ENCODE measurements at regions not wholly inside any gene's neighbourhood (a gene's known extent, or its start where the extent isn't known, plus 50 kb on each side); places are given as distances from the start of the nearest gene placed in this dataset.

DNA sequence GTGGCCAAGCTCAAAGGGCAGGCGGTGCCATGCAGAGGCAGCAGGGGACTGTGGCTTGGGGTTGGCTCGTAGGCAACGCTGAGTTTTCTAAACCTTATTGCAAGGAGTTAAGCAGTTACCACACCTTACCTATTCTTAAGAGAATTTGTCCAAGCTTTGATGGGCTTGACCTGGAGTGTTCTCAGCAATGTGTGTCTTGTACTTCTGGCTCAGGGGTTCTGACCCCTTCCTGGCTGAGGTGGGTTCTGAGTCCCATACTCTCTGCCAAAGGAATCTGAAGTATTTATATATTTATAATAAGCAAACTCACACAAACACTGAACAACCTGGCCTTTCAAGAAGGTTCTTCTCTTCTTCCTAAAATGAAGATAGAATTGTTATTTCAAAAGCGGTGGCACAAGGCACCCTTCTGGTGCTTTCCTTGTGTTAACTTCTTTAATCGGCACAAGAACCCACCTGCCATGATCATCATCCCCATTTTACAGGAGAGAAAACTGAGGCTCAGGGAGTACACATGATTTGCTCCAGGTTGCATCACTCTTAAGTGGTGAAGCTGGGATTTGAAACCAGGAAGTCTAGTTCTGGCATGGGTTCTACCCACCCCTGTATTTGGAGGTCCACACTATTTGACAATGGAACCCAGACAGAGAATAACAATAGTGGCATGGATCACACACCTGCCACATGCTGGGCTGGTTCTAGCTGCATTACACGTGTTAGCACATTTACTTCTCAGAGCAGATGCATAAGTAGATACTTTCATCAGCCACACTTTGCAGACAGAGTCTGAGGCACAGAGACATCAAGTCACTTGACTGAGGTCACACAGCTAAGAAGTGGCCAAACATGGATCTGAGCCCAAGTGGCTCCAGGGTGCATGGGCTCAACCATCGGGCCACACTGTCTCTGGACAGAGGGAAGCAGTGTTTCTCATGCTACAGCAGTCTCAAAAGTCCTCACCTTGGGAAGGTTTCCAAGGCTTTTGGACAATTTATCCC, 224.0 kb downstream of the AACS start:
- ATAC-seq (ENCODE audit: insufficient number of reproducible peaks, low FRiP score, low read depth) (no peak), DNase-seq (ENCODE audit: low spot score) (no peak)

DNA sequence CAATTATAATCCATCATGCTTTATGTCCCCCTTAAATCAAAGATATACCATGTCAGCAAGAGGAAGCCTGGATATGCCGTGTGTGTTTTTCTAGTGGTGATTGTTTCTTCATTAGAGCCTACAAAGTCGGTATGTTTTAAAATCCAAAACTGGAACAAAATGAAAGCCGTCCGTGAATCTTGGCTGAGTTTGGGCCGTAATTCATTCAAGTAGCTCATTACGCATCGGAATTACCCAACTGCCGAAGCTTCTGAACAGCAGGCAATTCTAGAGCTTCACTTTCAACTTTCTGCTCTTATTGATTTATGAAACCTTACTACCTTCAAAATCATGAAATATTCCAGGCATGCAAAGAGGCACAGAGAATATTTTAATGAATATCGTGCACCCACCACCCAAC, 224.7 kb downstream of the AACS start:
- Histone ChIP-seq H3K36me3 (no peaks in the 10 kb centered on the region), H3K4me1 (ENCODE audit: control insufficient read depth in 1 of 2, low read depth in 2 of 2) (no peaks in the 10 kb centered on the region), H3K27ac (no peak overlapping the region), H3K27me3 (replicated peaks; ENCODE audit: insufficient read depth) (no peaks in the 10 kb centered on the region), H3K4me3 (no peak overlapping the region), H3K9me3 (peaks cover 5% of the 10 kb centered on the region)
- DNase-seq (ENCODE audit: low spot score) = no peak
- no peak for ATAC-seq (ENCODE audit: insufficient number of reproducible peaks, low FRiP score, low read depth)
- TF ChIP-seq, protein P1, sequence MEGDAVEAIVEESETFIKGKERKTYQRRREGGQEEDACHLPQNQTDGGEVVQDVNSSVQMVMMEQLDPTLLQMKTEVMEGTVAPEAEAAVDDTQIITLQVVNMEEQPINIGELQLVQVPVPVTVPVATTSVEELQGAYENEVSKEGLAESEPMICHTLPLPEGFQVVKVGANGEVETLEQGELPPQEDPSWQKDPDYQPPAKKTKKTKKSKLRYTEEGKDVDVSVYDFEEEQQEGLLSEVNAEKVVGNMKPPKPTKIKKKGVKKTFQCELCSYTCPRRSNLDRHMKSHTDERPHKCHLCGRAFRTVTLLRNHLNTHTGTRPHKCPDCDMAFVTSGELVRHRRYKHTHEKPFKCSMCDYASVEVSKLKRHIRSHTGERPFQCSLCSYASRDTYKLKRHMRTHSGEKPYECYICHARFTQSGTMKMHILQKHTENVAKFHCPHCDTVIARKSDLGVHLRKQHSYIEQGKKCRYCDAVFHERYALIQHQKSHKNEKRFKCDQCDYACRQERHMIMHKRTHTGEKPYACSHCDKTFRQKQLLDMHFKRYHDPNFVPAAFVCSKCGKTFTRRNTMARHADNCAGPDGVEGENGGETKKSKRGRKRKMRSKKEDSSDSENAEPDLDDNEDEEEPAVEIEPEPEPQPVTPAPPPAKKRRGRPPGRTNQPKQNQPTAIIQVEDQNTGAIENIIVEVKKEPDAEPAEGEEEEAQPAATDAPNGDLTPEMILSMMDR (IDR thresholded peaks at IDR 0.05) = no peak

More for the DNA sequence above, 224.0 kb downstream of the AACS start:
- Histone ChIP-seq H3K4me1 (ENCODE audit: control insufficient read depth in 1 of 2, low read depth in 2 of 2) (no peaks in the 10 kb centered on the region), H3K27ac (no peak overlapping the region), H3K4me3 (no peak overlapping the region), H3K27me3 (replicated peaks; ENCODE audit: insufficient read depth) (no peaks in the 10 kb centered on the region), H3K9me3 (peaks cover 5% of the 10 kb centered on the region), H3K36me3 (no peaks in the 10 kb centered on the region)
- TF ChIP-seq, protein P1 (IDR thresholded peaks at IDR 0.05) = no peak

DNA sequence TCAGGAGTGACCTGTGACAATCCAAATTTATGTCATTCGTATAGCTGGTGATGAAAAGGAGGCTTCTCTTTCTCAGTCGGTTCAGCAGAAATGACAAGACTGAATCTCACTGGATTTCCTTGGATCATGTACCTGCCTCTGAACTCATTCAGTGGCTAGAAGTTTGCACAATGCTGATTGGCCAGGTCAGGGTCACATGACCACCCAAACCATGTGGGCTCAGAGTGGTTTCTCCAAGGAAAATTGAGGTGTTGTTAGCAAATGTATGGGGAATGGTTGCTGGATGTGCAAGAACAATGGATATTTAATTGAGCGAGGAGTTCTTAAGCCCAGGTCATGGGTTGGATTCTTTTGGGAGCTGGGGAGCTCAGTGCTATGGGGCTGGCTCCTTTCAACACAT, 227.5 kb downstream of the AACS start:
- H3K27ac ChIP-seq = no peak overlapping the region
- no peaks in the 10 kb centered on the region for H3K27me3 ChIP-seq (replicated peaks; ENCODE audit: insufficient read depth)
- H3K36me3 ChIP-seq = no peaks in the 10 kb centered on the region
- no peak overlapping the region for H3K4me3 ChIP-seq
- DNase-seq (ENCODE audit: low spot score) (no peak), ATAC-seq (ENCODE audit: insufficient number of reproducible peaks, low FRiP score, low read depth) (no peak)
- no peaks in the 10 kb centered on the region for H3K4me1 ChIP-seq (ENCODE audit: control insufficient read depth in 1 of 2, low read depth in 2 of 2)
- TF ChIP-seq, protein P1 (IDR thresholded peaks at IDR 0.05) = no peak
- H3K9me3 ChIP-seq = peaks cover 5% of the 10 kb centered on the region

DNA sequence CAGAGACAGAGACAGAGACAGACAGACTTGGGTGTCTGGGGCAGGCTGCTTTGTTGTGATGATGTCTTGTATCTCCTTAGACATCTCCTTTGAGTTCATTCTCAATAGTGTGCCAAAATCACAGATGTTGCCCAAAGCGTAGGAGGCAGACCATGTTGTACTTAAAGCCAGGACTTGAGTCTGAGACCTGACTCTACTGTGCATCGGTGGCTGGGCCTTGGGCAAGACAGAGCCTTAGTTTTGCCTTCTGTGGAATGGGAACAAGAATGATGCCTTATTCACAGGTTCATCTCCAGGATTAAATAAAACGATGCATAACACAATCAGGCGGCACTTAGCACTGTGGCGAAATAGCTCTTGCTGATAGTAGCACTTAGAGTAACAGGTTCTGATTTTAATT, 230.3 kb downstream of the AACS start:
- Histone ChIP-seq H3K36me3 (no peaks in the 10 kb centered on the region), H3K27ac (no peak overlapping the region), H3K9me3 (peaks cover 5% of the 10 kb centered on the region), H3K4me1 (ENCODE audit: control insufficient read depth in 1 of 2, low read depth in 2 of 2) (no peaks in the 10 kb centered on the region), H3K4me3 (no peak overlapping the region), H3K27me3 (replicated peaks; ENCODE audit: insufficient read depth) (no peaks in the 10 kb centered on the region)
- TF ChIP-seq, protein P1 (IDR thresholded peaks at IDR 0.05) = no peak
- DNase-seq (ENCODE audit: low spot score) (no peak), ATAC-seq (ENCODE audit: insufficient number of reproducible peaks, low FRiP score, low read depth) (no peak)

DNA sequence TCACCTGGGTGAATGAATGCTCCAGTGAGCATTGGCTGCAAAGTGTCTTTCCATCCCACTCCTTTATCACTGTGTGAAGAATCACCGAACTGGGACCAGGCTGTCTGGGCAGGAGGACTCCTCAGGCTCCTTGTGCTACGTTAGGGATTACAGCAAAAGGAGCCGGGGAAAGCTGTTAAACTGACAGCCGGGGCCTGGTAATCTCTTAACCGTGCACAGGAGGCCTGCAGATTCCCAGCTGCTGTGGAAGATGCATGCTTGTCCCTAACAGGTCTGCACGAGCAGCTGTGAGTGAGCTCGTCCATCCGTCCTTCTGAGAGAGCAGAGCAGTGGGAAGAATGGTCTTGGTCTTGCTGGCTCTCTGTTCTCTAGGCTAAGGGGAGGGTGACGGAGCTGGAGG, 231.5 kb downstream of the AACS start:
- Histone ChIP-seq H3K27ac (no peak overlapping the region), H3K36me3 (no peaks in the 10 kb centered on the region), H3K27me3 (replicated peaks; ENCODE audit: insufficient read depth) (no peaks in the 10 kb centered on the region), H3K9me3 (peaks cover 5% of the 10 kb centered on the region), H3K4me1 (ENCODE audit: control insufficient read depth in 1 of 2, low read depth in 2 of 2) (no peaks in the 10 kb centered on the region), H3K4me3 (no peak overlapping the region)
- ATAC-seq (ENCODE audit: insufficient number of reproducible peaks, low FRiP score, low read depth) (no peak), DNase-seq (ENCODE audit: low spot score) (no peak)
- TF ChIP-seq, protein P1 (IDR thresholded peaks at IDR 0.05) = no peak
